Stimulated activated CD4-positive, alpha-beta T cell treated with anti-CD3 and anti-CD28 coated beads, TNF-alpha, amount 100 ng/mL, for 48 hours (primary cell): ENCODE measurements at regions not wholly inside any gene's neighbourhood (a gene's known extent, or its start where the extent isn't known, plus 50 kb on each side); places are given as distances from the start of the nearest gene placed in this dataset.

ENCODE experiments used
- DNase-seq, 3 donors: peaks; one replicate each; pipeline ENCODE4 v3.0.0-alpha.2; 2020; ENCODE audit warnings: low read depth in 3 of 3

GRCh38 chr18:21996351-21996826 is 173.0 kb upstream of the GATA6 start:
- no peak for DNase-seq

DNA sequence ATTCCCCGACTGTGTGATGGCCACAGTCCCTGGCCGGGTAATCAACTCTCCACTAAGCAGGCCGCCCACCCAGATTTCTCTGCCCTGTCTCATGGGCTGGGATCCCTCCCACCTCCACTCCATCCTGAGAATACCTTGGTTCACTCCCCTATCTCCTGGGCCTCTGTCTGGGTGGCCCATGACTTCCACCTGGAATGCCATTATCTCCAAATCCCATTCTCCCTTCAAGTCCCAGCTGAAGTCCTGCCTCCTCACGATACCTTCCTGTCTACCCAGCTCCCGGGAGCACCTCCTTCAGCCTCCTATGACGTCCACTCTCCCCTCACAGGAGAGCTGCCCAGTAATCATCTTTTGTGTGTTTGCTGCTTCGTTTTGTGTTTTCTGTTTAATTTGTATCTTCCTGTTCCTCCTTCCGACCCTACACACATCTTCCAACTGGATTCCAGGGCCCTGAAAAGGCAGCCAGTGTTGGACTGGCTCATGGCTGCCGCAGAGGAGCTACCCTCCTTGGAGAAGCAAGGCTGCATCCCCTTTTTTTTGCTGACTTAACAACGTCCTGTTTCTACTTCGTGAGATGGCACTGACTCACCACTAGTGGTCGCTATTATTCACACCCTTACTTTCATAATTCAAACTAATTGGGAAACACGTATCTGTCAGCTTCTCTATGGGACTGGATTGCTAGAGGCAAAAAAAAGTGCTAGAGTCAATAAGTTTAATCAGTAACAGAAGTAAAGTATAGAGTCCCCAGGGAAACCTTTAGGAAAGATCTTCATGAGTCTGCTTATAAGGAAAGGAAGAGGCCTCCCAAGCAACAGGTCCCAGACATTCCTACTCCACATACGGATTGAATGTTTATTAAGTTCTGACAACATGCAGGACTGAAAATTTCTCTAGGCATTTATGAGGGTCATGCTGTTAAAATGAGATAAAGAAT is 171.9 kb upstream of the GATA6 start:
- DNase-seq, result no peak

GRCh38 chr18:21998486-21998885 is 170.9 kb upstream of the GATA6 start:
- DNase-seq, result no peak

DNA sequence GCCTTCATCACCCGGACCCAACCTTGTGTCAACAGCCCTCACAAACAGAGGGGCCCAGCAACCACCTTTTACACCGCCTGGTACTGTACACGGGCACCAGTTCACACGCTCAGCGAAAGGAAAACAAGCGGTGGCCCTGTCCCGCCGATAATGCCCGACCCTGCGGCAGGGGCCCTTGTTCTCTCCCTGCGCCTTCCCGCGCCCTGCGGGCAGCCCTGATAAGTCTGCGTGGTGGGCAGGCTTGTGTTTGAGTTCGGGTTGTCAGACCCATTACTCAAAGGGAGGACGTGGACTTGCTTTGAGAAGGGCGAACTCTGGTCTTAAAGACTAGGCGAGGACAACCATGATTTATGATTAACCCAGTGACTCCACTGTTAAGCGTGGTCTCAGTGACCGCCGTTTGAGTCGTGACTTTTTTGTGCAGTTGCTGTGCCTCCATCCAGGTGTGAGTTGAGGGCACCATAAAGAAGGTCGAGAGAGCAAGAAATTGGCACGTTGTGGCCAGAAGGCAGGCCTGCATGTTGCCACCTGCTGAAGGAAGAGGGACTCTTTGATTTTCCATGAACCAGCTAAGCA is 167.4 kb upstream of the GATA6 start:
- DNase-seq, result no peak

- DNase-seq, result no peak
Observed at GRCh38 chr18:22005191-22005841, 164.1 kb upstream of the GATA6 start.

DNA sequence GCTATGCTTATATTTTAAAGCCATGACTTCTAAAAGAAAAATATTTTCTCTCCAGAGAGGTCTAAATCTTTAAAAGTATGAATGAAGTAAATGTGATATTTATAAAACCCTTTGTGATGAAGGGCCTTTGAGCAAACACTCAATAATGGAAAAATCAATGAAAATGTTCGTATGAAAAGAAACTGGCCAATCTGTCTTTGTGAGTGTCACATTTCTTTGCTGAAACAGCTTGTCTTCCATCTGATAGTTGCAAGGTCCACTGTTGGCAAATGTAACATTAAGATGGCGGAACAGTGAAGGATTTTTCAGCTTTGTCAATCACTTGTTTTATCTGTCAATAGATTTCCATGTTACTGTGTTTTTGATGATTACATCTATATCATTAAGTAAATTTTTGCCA is 162.9 kb upstream of the GATA6 start:
- DNase-seq, result no peak

DNA sequence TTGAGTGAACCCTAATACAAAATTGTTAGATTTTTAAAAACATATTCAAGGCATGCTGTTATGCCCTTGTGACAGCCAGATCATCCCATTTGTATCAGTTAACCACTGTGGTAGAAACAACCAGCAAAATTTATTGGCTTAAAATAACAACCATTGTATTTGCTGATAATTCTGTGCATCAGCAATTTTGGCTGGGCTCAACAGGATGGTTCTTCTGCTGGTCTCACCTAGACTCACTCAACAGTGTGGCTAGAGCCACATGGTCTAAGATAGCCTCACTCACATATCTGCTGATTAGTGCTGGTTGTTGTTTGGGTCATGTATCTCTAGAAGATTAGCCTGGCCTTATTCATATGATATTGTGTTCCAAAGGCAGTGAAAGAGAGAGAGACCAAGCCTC is 160.1 kb upstream of the GATA6 start:
- no peak for DNase-seq

GRCh38 chr18:22013993-22014392 is 155.4 kb upstream of the GATA6 start:
- no peak for DNase-seq

DNA sequence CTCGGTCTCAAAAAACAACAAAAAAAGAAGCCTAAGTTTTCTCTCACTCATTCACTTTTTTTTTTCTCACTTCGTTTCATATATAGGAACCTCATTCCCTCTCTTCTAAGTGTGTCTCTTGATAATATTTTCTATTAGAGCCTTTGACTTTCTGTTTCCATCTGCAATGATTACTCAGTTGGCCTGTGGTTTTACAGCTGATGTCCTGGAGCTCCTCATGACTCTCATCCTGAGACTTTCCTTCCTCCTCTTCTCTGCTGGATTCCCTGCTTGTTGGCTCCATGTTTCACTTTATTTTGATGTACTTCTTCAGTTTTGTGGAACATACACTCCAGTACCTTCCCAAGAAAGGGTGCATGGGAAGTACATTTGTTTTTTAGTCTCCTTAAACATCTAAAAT is 154.2 kb upstream of the GATA6 start:
- no peak for DNase-seq

DNA sequence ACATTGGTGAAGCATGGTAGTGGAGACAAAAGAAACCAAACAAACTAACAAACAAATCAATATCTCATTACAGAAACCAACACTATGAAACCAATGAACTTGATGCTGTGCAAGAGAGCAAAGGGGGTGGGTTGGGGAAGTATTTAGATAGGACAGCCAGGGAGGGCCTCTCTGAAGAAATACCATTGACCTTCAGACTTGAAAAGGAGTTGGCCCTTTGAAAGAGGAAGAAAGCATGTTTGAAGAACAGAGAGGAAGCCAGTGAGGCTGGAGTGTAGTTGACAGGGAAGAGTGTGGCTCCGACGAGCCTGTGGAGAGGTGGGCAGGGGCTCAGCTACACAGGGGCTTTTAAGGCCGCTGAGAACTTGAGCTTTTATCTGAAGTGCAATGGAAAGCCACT is 151.0 kb upstream of the GATA6 start:
- no peak for DNase-seq

DNA sequence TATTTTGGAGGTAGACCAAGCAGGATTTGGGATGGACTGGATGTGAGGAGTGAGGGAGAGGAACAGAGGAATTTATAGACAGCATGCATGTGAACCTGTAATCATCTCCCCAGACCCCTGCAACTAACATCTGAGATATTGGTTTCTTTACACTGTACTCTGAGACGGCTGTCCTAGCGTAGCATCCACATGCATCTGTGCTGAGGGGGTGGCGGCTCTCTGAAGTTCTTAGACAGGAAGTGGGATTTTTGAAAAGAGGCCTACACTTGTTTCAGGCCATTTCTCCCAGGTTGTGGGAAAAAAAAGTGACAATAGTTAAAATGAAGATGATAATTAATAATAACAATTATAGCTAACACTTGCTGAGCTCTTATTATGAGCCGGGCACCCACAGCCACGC is 150.2 kb upstream of the GATA6 start:
- DNase-seq, result no peak

DNA sequence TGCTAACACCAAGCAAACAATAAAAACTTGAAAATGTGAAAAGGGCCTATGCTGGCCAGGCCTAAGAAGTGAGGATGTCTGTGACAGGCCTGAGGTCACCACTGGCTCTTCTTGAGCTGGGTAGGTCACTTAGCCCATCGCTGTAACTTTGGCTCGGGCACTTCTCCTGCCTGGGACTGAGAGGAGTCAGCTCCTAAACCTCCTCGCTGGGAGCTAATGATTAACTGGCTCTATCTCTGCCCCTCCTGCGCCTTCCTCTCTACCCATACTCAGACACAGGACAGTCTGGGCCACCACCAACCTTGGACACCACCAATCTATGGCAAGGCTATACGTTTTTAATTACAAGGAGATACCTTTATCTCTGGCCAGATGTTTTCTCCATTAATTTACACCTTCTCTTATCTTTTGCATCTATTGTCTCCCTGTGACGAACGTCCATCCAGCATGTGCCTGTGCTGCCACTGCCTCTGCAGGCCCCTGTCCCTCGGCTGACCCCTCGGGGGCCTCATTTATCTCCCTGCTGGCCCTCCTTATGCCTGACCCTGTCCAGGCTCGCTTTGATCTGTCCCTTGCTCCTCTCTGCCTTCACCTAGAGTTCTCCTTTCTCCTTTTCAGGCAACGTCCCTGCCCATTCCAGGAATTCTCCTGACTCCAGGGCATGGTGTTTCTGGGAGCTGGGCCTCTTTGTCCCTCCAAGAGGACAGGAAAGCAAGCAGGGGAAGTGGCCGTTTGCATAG is 149.1 kb upstream of the GATA6 start:
- no peak for DNase-seq

- DNase-seq, result no peak
Observed at GRCh38 chr18:22020867-22021370, 148.5 kb upstream of the GATA6 start.

- DNase-seq, result no peak
Observed at GRCh38 chr18:22021701-22022100, 147.7 kb upstream of the GATA6 start.

DNA sequence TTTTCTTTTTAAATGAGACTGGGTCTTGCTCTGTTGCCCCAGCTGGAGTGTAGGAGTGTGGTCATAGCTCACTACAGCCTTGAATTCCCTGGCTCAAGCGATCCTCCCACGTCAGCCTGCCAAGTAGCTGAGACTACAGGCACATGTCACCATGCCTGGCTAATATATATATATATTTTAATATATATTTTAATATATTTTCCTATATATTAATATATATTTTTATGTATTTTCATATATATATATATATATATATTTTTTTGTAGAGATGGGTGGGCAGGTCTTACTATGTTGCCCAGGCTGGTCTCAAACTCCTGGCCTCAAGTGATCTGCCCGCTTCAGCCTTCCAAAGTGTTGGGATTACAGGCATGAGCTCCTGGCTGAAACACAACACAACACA is 144.5 kb upstream of the GATA6 start:
- no peak for DNase-seq

- DNase-seq, result no peak
Observed at GRCh38 chr18:22026362-22026761, 143.0 kb upstream of the GATA6 start.

DNA sequence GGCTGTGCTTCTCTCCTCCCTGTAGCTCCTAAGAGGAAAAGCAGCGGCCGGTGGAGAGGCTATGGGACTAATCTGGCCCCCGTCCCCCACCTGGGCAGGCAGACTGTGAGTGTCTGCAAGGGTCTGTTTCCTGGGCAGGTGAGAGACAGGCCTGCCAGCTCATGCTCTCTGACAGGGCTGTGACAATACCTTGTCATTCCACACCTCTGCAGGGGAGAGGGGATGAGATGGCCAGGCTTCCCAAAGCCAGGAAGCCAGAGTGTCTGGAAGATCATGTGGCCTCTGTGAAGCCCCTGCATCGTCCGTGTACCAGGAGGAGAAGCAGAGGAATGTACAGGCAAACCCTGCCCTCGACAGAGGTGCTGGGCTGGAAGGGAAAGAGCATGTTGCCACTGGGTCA is 142.5 kb upstream of the GATA6 start:
- DNase-seq, result no peak

DNA sequence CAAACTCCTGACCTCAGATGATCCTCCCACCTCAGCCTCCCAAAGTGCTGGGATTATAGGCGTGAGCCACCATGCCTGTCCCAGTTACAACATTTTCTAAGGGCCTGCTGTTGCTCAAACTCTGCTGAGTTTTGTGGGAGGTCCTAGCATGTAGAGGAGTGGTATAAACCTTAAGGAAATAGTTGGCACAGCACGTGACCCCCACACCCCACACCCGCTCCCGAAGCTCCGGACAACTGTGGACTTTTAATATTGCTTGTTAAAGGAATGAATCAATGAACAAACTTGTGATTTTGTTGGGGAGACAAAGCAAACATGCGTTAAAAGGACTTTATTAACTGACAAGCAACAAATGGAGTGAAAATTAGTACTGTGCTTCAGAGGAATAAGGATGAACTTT is 137.8 kb upstream of the GATA6 start:
- DNase-seq, result no peak

- DNase-seq, result no peak
Observed at GRCh38 chr18:22032392-22032961, 136.9 kb upstream of the GATA6 start.

DNA sequence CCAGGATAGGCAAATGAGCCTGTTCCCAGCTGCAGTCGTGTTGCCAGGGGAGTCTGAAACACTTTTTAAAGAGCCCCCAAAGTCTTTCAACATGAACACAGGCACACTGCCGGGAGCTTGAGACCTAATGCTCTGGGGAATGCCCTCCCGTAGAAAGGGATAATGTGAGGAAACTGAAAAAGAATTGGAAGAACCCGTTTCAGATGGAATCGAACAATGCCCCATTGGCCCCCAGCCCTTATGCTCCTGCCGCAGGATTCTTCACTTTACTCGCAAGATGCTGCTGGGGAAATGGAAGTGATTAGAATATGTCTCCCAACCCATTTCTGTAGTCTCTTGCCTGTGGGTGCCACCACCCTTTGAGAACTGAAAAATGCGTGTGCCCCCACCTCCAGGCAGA is 136.3 kb upstream of the GATA6 start:
- DNase-seq, result no peak

DNA sequence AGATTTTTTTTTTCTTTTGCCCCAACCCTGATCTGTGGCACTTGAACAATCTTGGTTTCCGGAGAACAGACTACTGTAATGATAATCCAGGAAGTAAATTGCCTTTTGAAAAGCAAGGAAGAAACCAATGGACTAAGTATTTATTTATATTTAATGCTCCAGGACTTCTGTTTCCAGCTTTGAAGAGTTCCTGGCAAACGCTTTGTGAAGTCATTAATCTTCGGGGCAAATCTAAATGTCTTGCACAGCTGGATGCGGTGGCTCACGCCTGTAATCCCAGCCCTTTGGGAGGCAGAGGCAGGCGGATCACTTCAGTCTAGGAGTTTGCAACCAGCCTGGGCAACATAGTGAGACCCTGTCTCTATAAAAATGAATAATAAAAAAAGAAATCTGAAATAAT is 135.1 kb upstream of the GATA6 start:
- no peak for DNase-seq

- DNase-seq, result no peak
Observed at GRCh38 chr18:22040533-22040932, 128.9 kb upstream of the GATA6 start.
